IPS DF 19.7 (cell line): ENCODE measurements at regions not wholly inside any gene's neighbourhood (a gene's known extent, or its start where the extent isn't known, plus 50 kb on each side); places are given as distances from the start of the nearest gene placed in this dataset.
"Not testable (repeated sequence)": the region's sequence is repeated elsewhere in the genome, so short reads cannot be mapped to it uniquely, and the experiment has no call there.

Source experiments
- DNase-seq: peaks from one replicate; pipeline ENCODE4 v3.0.0-alpha.2; 2013; ENCODE audit warnings: low read depth, low spot score

DNA sequence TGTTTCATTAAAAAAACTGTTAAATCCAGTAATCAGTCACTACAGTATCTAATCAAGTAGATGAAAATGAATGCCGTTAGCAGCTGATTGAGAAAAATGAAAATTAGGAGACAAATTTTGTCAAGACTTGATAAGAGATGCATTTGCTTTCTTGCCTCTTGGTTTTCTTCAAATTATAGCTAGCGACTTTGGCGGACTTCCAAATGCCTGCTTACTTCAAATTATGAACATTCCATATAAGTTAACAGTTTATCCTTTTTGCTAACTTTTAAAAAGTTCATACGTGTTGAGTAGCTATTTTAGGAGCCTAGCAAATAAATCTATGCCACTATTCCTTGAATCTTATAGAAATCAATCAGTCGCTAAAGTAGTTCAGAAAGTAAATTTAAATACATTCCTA lies 58.8 kb downstream of the PPP4R3C start:
- no peak for DNase-seq

DNA sequence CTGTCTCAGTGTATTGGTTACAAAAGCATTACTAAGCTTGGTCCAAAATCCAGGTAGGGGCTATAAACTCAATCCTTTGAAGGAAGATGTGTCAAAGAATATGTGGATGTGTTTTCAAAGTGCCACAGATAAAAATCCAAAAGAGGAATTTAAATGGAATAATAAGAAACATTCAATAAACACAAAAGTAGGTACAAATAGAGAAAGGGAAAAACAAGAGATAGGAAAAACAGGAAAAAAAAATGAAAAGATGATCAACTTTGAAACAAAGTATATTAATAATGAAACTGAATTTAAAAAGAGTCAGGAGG lies 64.0 kb downstream of the PPP4R3C start:
- DNase-seq = no peak

DNA sequence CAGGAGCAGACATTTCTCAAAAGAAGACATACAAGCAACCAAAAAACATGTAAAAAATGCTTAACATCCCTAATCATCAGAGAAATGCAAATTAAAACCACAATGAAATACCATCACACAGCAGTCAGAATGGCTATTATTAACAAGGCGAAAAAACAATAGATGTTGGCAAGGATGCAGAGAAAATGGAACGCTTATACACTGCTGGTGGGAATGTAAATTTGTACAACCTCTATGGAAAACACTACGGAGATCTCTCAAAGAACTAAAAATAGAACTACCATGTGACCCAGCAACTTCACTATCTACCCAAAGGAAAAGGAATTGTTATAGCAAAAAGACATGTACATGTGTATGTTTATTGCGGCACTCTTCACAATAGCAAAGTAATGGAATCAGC lies 71.5 kb downstream of the PPP4R3C start:
- no peak for DNase-seq

DNA sequence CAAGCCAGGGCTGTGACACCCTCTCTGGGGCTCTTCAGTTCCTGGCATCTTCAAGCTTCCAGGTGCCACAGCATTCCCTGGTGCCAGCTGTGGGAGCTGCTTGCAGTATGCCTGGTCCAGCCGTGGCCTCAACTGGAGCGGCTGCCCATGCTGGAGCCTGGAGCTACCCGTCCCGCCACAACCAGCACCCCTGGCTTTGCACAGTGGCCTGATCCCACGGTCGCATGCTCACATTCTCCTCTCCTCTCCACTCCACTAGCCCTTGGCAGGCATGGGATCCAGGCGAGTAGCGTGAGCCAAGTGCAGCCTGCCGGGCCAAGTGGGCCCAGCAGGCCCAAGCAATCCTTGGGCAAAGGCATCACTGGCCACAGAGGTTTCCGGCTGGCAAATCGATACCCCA lies 81.7 kb downstream of the PPP4R3C start:
- no peak for DNase-seq

DNA sequence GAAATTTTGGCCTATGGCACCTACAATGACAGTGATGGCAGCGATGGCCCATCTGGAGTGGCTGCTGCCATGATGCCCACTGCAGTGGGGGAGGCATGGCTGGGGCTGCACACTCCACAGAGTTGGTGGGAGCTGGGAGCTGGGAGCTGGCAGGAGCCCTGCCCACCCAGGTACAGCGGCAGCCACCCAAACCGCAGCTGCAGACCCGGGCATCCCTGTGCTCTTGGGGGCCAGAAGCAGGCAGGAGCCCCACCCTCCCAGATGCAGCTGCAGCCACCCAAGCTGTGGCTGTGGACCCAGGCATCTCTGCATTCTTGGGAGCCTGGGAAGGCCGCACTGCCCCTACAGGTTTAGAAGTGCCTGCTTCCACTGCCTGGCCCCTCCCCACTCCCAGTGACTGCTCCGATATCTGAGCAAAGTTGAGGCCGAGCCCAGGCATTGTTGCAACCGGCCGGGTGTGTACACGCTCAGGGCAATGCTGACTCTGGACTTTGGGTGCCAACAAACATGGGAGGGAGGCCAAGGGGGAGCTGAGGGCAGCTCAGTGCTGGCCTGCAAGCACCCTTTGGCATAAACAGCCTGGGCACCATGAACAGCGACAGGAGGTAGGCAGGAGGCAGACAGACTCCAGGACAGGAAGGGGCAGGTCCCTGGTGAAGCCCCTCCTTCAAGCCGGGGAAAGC lies 82.8 kb downstream of the PPP4R3C start:
- no peak for DNase-seq

DNA sequence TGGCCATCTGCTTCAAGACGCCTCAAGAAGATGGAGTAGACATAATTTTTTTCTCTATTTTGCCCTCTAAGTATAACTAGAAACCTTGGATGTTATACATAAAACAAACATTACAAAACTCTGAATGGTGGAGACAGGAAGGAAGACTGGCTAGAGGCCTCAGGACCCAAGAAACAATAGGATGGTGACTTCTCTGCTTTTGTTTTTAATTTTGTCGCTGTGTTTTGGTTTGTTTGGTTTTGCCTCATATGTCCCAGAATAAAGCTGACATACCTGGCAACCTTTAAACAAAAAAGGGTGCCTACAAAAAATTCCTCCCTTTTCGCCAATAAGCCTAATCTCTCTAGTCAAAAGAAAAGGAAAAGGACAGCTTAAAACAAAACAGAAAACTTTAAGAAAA lies 109.1 kb downstream of the PPP4R3C start:
- DNase-seq = no peak

DNA sequence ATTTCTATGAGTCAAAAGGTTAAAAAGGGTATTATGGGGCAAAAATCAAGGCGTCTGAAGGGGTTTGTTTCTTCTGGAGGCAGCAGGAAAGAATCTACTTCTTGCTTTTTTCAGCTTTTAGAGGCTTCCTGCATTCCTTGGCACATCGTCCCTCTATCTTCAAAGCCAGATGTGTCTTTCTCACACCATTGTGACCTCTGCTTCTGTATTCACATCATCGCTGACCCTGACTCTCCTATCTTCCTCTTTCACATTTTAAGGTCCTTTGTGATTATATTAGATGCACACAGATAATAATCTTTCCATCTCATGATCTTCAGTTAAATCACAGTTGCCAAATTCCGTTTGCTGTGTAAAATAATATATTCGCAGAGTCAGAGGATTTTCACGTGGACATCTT lies 112.7 kb downstream of the PPP4R3C start:
- no peak for DNase-seq

DNA sequence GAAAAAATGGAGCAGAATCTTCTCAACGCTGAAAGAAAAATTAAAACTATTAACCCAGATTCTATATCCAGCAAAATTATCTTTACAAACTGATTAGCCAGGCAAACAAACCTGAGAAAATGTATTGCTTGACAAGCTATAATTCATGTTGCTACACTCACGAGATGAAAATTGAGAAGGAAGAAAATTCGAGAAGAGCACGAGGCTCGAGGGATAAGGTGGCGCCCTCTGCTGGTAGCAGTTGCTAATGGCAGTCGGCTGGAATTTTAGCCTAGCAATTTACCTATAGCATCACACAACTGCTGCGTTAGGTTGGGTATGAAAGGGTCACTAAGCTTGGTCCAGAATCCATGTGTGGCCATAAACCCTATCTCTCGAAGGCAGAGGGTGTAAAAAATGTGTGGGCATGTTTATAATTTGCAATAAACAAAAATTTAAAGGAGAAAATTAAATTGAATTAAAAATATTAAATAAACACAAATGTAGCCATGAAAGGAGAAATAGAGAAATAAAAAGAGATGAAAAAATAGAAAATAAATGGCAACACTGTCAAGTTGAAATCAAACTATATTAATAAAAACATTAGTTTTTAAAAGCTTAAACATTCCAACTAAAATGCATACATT lies 126.6 kb downstream of the PPP4R3C start:
- no peak for DNase-seq

DNA sequence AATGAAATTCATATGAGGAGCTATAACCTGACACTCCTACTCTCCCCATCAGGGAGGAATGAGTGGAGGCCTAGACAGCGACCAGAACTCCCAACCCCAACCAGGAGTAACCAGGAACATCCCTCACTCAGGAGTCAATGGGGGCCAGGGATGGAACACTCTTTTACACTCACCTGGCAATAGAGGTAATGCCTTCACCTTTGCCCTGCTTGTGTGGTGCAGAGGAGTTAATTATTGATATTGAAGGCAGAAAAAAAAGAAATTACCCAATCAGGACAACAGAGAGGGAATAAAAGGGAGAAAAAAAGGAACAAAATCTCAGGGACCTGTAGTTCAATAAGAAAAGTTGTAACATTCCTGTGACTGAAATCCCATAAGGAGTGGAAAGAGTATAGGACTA lies 141.5 kb downstream of the PPP4R3C start:
- DNase-seq = no peak

DNA sequence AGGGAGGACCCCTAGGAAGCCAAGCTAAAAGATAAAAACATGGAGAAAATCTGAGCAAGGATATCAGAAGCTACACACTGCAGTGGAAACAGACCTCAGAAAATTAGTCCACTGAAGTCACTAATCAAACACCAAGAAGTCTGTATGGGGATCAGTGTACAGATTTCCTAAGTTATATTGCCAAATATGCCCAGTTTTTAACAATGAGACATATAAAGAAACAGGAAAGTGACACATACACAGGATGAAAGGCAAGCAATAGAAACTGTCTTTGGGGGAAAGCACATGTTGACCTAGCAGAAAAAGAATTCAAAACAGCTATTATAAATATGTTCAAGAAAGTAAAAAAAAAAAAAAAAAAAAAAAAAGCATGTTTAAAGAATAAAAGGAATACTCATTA lies 153.7 kb downstream of the PPP4R3C start:
- DNase-seq = no peak

DNA sequence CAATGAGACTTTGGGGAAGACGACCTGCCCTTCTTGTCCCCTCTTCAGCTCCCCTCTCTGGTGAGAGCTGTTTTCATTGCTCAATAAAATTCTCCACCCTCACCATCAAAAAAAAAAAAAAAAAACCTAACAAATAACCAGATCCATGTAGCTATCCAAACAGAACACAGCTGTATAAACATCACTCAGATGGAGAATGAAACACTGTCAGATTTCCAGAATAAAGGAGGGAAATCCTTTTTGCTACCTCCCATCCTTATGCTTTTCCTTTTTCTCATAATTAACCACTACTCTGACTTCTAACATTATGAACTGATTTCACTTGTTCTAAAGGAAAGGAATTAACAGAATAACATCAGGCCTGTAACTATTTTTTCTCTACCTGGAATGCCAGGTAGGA lies 155.6 kb downstream of the PPP4R3C start:
- no peak for DNase-seq

DNA sequence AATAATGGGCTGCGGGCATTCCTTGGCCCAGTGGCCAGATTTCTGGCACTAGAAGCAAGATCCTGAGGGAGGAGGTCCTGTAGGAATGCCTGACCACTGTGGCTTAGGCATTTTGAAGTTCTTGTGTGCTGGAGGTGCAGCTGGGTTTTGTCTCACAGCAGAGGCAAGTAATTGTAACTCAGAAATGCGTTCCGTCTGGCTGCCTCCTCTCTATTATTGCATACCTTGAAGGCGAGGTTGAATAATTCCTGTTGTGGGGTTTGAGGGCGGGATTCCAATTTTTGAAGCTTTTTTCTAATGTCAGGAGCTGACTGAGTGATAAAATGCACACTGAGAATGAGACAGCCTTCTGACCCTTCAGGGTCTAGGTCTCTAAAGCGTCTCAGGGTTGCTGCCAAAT lies 170.6 kb downstream of the PPP4R3C start:
- not testable (repeated sequence) for DNase-seq

DNA sequence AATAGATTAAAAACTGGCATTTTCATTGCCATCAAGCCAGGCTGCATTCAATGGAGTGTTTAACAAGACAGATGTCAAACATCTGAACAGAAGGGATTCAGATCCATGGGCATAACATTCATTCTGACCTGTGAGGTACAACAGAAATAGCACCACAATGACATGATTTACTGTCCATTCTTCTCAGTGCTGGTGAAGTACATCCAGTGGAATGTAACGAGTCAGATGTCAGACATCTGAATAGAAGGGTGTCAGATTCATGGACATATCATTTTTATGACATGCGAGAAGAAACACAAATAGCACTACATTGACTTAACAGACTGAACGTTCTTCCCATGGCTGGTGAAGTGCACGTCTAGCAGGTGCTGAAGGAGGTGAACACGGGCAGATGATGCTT lies 186.4 kb downstream of the PPP4R3C start:
- DNase-seq = no peak

DNA sequence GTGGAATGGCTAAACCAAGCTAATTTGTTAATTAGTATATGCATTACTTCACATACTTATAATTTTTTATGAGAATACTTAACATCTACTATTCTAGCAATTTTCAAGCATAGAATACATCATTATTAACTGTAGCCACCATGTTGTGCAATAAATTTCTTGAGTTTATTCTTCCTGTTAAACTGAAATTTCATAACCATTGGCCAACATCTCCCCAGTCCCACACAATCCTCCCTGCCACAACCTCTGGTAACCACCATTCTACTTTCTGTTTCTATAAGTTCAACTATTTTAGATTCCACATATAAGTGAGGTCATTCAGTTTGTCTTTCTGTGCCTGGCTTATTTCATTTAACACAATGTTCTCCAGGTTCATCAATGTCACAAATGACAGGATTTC lies 208.5 kb downstream of the PPP4R3C start:
- DNase-seq = no peak

DNA sequence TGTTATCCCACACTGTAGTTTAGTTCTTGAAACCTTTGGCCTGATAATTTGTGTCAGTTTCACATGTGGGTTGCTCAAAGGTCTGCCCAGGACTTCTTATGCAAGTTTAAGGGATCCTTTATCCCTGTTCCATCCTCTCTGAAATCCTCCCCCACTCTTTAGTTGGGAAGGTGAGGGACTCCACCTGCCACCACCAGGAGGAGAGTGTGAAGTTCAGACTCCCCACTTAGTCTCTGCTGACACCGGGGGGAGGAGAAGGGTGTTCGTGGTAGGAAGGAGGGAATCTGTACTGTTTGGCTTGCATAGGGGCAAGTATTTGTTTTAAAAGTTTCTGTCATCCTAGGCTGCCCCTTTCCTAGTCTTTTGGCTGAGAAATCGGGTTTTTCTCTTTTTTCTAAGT lies 211.8 kb downstream of the PPP4R3C start:
- DNase-seq = no peak

DNA sequence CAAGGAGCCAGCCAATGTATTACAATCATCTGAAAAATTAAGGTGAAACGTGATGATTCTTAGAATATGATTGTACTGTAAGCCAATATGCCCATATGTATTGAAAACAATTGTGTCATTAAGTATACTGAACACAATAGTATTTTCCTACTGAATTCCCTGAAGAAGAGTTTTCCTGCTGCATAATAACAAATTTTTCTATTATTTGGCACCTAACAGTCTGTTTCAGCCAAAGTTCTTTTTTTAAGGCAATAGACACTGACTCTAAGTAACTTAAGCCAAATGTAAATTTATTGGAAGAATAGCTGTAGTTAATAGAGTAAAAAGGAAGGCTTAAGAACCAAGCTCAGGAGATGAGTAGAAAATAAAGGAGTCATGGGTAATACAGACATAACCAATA lies 220.6 kb downstream of the PPP4R3C start:
- no peak for DNase-seq

DNA sequence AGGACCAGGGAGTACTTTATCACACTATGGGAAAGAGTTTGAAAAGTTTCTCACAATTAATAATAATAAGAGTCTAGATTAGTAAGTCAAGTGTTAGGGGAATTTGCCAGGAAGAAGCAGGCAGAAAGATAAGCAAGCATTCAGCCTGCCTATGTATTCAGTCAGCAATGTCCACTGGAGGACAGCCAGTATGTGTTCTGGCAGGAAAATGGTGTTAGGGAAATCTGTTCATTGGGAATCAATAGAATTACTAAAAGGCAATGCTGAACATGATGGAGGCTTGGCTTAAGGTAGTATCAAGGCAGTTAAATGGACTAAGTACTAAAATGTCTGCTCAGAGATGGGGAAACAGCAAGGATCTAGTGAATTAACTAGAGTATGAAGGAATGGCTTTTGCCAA lies 221.2 kb downstream of the PPP4R3C start:
- DNase-seq = no peak

DNA sequence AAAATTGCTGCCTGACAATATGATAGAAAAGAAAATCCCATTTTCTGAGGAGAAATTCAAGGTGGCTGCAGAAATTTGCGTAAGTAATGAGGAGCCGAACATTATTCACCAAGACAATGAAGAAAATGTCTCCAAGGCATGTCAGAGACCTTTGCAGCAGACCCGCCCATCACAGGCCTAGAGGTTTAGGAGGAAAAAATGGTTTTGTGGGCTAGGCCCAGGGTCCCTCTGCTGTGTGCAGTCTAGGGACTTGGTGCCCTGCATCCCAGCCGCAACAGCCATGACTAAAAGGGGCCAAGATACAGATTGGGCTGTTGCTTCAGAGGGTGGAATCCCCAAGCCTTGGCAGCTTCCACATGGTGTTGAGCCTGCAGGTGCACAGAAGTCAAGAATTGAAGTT lies 223.1 kb downstream of the PPP4R3C start:
- not testable (repeated sequence) for DNase-seq

DNA sequence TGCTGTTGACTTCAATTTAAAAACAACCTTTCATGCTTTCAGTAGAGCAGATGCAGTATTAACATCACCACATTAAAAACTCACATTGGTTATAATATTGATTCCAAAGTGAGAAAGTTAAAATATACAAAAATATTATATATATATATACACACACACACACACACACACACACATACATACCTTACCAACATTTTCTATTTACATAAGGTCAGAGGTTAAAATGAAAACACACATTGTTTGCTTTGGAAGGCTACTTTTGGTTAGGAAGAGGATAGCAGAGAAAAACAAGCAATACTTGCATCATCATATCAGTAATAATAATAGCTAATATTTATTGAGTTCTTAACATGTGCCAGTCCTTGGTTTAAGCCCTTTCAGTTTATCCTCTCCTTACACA lies 226.5 kb downstream of the PPP4R3C start:
- no peak for DNase-seq

DNA sequence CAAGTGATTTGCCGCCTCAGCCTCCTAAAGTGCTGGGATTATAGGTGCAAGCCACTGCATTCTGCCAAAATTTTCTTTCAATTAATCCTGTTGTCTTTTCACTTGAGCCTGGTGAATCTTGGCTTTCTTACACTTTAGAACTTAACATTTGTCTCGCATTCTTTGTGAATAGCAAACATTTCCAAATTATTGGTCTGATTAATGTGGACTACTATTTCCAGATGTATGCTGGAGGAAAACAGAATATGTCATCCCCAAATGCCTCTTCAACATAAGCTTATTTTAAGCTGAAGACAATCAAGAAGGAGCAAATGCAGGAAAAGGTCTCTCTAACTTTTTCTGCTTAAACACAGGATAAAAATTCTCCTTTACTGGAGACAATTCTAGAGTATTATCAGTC lies 233.4 kb downstream of the PPP4R3C start:
- DNase-seq = no peak

DNA sequence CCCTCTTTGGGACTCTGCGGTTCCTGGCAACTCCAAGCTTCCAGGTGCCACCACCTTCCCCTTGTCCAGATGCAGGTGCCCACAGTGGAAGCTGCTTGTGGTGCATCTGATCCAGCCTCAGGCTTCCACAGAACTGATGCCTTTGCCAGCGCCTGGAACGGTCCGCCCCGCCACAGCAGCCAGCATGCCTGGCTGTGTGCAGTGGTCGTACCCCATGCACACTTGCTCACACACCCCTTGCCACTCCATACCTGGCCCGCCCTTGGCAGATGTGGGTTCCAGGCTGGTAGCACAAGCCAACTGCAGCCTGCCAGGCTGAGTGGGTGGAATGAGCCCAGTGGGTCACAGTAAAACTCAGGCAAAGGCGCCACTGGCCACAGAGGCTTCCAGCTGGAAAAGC lies 240.5 kb downstream of the PPP4R3C start:
- no peak for DNase-seq

DNA sequence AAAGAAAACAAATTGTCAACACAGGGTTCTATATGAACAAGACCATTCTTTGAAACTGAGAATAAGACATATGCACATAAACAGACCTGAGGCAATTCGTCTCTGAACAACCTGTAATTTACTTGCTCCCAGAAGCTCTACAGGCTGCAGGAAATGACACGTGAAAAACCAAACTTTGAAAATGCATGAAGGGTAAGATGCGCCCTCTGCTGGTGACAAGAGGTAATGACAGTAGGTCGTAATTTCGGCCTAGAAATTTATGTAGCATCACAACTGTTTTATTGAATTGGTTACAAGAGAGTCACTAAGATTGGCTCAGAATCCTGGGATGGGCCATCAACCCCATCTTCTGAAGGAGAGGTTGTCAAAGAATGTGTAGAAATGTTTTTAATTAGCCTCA lies 276.5 kb downstream of the PPP4R3C start:
- no peak for DNase-seq

DNA sequence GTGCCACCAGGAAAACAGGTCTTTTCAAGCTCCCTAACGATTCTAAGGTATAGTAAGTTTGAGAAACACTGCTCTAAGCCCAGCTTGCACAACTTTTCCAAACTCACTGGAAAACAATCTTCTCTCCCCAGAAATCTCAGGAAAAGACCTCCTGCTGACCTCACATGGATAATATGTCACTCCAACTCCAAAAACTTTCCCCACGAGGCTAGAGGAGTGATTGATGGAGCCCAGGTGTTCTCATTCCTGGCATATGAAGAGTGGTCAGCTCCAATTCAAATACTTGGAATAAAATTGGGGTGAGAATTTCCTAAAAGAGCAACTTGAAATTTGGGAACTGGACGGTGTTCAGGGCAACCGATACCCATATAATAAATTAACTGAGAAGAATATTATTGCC lies 299.9 kb downstream of the PPP4R3C start:
- no peak for DNase-seq

DNA sequence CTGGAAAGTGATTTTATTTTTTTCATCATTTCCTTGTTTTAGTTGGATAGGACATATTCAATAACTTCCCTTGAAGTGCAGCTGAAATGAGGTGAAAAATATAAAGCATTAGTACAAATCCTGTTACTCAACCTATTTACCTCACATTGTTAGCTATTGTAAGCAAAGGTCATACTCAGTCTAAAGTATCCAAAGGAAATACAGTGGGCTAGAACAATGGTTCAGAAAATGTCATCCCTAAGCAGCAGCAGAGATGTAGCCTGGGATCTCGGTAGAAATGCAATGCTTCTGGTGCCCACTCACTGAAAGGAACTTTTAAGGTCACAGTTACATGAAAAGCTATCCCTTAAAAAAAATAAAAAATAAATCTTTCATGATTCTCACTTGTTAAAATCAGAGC lies 300.6 kb downstream of the PPP4R3C start:
- DNase-seq = no peak
